OCI-LY1 (cell line): ENCODE measurements at regions not wholly inside any gene's neighbourhood (a gene's known extent, or its start where the extent isn't known, plus 50 kb on each side); places are given as distances from the start of the nearest gene placed in this dataset.

Experiments
- EZH2 ChIP-seq: fragments of 200-600 bp; sonication (generic), shearing (Covaris generic); IDR thresholded peaks from 2 replicates; pipeline ENCODE4 v1.8.0; 2017; ENCODE audit warnings: borderline replicate concordance, mixed run types, mild to moderate bottlenecking, antibody characterized with exemption, low read length, moderate library complexity, mixed read lengths
- TF ChIP-seq, protein P1 (sequence below): fragments of 200-600 bp; sonication (generic), shearing (Covaris generic); IDR thresholded peaks from 2 replicates; pipeline ENCODE4 v1.5.1; 2017; ENCODE audit warnings: mild to moderate bottlenecking, antibody characterized with exemption, low read length, moderate library complexity, mixed read lengths

DNA sequence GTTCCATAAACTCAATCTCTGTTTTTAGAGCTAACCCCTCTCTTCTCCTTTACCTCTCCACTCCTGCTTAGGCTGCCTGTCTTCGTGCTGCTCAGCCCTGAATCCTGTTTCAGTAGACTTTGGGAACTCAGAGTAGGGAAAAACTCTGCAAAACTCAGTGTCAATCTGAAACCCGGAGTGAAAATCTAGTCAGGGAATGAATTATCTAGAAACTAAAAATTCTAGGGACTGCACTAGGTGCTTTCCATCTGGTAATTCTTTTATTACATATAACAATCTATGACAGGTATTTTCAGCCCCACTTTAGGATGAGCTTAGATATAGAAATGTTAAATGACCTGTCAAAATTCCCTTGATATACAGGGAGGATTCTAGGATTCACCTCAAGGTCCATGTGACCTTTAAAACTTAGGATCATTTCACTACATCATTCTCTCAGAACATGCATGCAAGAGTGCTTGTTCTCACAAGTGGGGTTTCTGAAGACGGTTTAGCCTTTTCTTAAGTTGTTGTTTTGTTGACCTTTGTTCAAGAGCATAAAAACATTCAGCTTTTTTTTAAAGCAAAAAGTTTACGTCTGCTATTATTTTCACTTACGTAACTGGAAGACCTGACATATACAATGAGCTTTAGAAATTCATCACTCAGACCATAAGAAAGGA is 108.2 kb upstream of the MBNL1 start:
- TF ChIP-seq, protein P1, sequence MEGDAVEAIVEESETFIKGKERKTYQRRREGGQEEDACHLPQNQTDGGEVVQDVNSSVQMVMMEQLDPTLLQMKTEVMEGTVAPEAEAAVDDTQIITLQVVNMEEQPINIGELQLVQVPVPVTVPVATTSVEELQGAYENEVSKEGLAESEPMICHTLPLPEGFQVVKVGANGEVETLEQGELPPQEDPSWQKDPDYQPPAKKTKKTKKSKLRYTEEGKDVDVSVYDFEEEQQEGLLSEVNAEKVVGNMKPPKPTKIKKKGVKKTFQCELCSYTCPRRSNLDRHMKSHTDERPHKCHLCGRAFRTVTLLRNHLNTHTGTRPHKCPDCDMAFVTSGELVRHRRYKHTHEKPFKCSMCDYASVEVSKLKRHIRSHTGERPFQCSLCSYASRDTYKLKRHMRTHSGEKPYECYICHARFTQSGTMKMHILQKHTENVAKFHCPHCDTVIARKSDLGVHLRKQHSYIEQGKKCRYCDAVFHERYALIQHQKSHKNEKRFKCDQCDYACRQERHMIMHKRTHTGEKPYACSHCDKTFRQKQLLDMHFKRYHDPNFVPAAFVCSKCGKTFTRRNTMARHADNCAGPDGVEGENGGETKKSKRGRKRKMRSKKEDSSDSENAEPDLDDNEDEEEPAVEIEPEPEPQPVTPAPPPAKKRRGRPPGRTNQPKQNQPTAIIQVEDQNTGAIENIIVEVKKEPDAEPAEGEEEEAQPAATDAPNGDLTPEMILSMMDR, result no peak
- TF ChIP-seq EZH2, result no peak
